ENCODE measurements at regions not wholly inside any gene's neighbourhood (a gene's known extent, or its start where the extent isn't known, plus 50 kb on each side); places are given as distances from the start of the nearest gene placed in this dataset.

- TF ChIP-seq JUND (IDR thresholded peaks at IDR 0.05) (no peak), MAX (IDR thresholded peaks at IDR 0.05) (no peak), TAF1 (conservative IDR thresholded peaks at IDR 0.05) (no peak), ATF3 (IDR thresholded peaks at IDR 0.05) (no peak), HNF4A (conservative IDR thresholded peaks at IDR 0.05) (no peak), FOXA1 (IDR thresholded peaks at IDR 0.05) (no peak), YY1 (IDR thresholded peaks at IDR 0.05) (no peak), HNF4G (IDR thresholded peaks at IDR 0.05) (no peak), SP1 (IDR thresholded peaks at IDR 0.05) (no peak), RXRA (IDR thresholded peaks at IDR 0.05) (no peak), GABPA (IDR thresholded peaks at IDR 0.05 in 1 of 2, conservative IDR thresholded peaks at IDR 0.05 in 1 of 2) (no peak), EGR1 (IDR thresholded peaks at IDR 0.05; ENCODE audit: low read depth in 2 of 2) (no peak), FOXA2 (IDR thresholded peaks at IDR 0.05) (no peak), NR2F2 (IDR thresholded peaks at IDR 0.05) (no peak), RAD21 (IDR thresholded peaks at IDR 0.05) (no peak), CTCF (IDR thresholded peaks at IDR 0.05; ENCODE audit: low read depth, low read length, missing input control) (no peak)
- TF ChIP-seq, protein P1, sequence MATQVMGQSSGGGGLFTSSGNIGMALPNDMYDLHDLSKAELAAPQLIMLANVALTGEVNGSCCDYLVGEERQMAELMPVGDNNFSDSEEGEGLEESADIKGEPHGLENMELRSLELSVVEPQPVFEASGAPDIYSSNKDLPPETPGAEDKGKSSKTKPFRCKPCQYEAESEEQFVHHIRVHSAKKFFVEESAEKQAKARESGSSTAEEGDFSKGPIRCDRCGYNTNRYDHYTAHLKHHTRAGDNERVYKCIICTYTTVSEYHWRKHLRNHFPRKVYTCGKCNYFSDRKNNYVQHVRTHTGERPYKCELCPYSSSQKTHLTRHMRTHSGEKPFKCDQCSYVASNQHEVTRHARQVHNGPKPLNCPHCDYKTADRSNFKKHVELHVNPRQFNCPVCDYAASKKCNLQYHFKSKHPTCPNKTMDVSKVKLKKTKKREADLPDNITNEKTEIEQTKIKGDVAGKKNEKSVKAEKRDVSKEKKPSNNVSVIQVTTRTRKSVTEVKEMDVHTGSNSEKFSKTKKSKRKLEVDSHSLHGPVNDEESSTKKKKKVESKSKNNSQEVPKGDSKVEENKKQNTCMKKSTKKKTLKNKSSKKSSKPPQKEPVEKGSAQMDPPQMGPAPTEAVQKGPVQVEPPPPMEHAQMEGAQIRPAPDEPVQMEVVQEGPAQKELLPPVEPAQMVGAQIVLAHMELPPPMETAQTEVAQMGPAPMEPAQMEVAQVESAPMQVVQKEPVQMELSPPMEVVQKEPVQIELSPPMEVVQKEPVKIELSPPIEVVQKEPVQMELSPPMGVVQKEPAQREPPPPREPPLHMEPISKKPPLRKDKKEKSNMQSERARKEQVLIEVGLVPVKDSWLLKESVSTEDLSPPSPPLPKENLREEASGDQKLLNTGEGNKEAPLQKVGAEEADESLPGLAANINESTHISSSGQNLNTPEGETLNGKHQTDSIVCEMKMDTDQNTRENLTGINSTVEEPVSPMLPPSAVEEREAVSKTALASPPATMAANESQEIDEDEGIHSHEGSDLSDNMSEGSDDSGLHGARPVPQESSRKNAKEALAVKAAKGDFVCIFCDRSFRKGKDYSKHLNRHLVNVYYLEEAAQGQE (IDR thresholded peaks at IDR 0.05) = no peak
- TF ChIP-seq, protein P2, sequence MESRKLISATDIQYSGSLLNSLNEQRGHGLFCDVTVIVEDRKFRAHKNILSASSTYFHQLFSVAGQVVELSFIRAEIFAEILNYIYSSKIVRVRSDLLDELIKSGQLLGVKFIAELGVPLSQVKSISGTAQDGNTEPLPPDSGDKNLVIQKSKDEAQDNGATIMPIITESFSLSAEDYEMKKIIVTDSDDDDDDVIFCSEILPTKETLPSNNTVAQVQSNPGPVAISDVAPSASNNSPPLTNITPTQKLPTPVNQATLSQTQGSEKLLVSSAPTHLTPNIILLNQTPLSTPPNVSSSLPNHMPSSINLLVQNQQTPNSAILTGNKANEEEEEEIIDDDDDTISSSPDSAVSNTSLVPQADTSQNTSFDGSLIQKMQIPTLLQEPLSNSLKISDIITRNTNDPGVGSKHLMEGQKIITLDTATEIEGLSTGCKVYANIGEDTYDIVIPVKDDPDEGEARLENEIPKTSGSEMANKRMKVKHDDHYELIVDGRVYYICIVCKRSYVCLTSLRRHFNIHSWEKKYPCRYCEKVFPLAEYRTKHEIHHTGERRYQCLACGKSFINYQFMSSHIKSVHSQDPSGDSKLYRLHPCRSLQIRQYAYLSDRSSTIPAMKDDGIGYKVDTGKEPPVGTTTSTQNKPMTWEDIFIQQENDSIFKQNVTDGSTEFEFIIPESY (IDR thresholded peaks at IDR 0.05) = no peak
- Histone ChIP-seq H3K4me1 (ENCODE audit: control insufficient read depth in 4 of 4, insufficient read depth in 4 of 4, low read length in 3 of 4) (no peaks in the 10 kb centered on the region), H3K9ac (ENCODE audit: low read depth in 1 of 2, low read length in 2 of 2) (no peak overlapping the region)
Measured at GRCh38 chr12:115666168-115666567, 611.3 kb downstream of the MED13L start.

More at GRCh38 chr12:115666168-115666567, 611.3 kb downstream of the MED13L start:
- Histone ChIP-seq H3K36me3 (ENCODE audit: control insufficient read depth in 4 of 4, insufficient read depth in 3 of 4, low read depth in 1 of 4, low read length in 3 of 4) (no peaks in the 10 kb centered on the region), H3K9me3 (ENCODE audit: control insufficient read depth in 4 of 4, low read length in 3 of 4) (no peaks in the 10 kb centered on the region), H3K27me3 (ENCODE audit: control insufficient read depth in 4 of 4, insufficient read depth in 4 of 4, low read length in 3 of 4) (peaks cover 0 to 4% (median 1%) of the 10 kb centered on the region in 4 donors), H3K4me3 (ENCODE audit: low read depth in 1 of 3, low read length in 3 of 3) (no peak overlapping the region), H3K27ac (ENCODE audit: low read depth in 1 of 2, low read length in 2 of 2) (no peak overlapping the region)
- DNase-seq (ENCODE audit: low spot score) = no peak

Measured in liver (tissue), 7 donors.